Kidney (tissue), 13 donors: ENCODE measurements at regions not wholly inside any gene's neighbourhood (a gene's known extent, or its start where the extent isn't known, plus 50 kb on each side); places are given as distances from the start of the nearest gene placed in this dataset.

Source experiments
- DNase-seq, 5 donors: peaks; one replicate each; pipeline ENCODE4 v3.0.0-alpha.2; 2013 to 2020
- FAIRE-seq: peaks from 2 replicates; lab custom pipeline; 2012; peaks lifted over from hg19 to GRCh38; lab: Jason Lieb, UNC
- H3K27ac ChIP-seq, 2 donors: one replicate each; pipeline ENCODE4 v1.7.0; 2013; ENCODE audit warnings: low read depth in 2 of 2, low read length in 2 of 2, inconsistent platforms in 1 of 2
- H3K27me3 ChIP-seq: one replicate; pipeline ENCODE4 v1.7.1; 2013; ENCODE audit warnings: low read length, inconsistent platforms; ENCODE audit not compliant: control insufficient read depth, insufficient read depth
- H3K36me3 ChIP-seq, 3 donors: one replicate each; pipeline versions ENCODE4 v1.7.0 to v1.7.1; 2013; ENCODE audit warnings: low read length in 3 of 3, control low read depth in 1 of 3, inconsistent platforms in 1 of 3; ENCODE audit not compliant: insufficient read depth in 3 of 3, control insufficient read depth in 2 of 3
- H3K4me1 ChIP-seq, 3 donors: one replicate each; pipeline versions ENCODE4 v1.7.0 to v1.7.1; 2013; ENCODE audit warnings: low read length in 3 of 3, inconsistent platforms in 1 of 3, low read depth in 1 of 3; ENCODE audit not compliant: control insufficient read depth in 2 of 3, insufficient read depth in 2 of 3
- H3K4me3 ChIP-seq, 3 donors: one replicate each; pipeline versions ENCODE4 v1.7.0 to v1.8.1; 2013; ENCODE audit warnings: low read length in 3 of 3, control low read depth in 1 of 3, inconsistent platforms in 1 of 3
- H3K9ac ChIP-seq, 3 donors: one replicate each; pipeline versions ENCODE4 v1.7.0 to v1.7.1; 2013; ENCODE audit warnings: low read length in 3 of 3, control low read depth in 1 of 3, inconsistent platforms in 1 of 3
- H3K9me3 ChIP-seq, 3 donors: one replicate each; pipeline versions ENCODE4 v1.7.0 to v1.7.1; 2013; ENCODE audit warnings: low read length in 3 of 3, control low read depth in 1 of 3, inconsistent platforms in 1 of 3; ENCODE audit not compliant: control insufficient read depth in 2 of 3, insufficient read depth in 1 of 3
- intact Hi-C: fragments of 100-400 bp; cut with DNase I; formaldehyde crosslinking; loops from one replicate; pipeline ENCODE4 v1.11.1; 2022
- TF ChIP-seq, protein P1 (sequence below): IDR thresholded peaks from 3 replicates; pipeline ENCODE4 v1.5.1; 2012; ENCODE audit warnings: mild to moderate bottlenecking, moderate library complexity, borderline replicate concordance; ENCODE audit not compliant: insufficient read depth; ENCODE audit errors: extremely low read depth
- donor health status: control.
- donor health status: control.
- donor health status: control.
- donor health status: control.
- donor health status: control.
- donor health status: DM: yes; HTN: yes; CAD: no.
- donor health status: Normal renal cell carcinoma (clear cell type).

DNA sequence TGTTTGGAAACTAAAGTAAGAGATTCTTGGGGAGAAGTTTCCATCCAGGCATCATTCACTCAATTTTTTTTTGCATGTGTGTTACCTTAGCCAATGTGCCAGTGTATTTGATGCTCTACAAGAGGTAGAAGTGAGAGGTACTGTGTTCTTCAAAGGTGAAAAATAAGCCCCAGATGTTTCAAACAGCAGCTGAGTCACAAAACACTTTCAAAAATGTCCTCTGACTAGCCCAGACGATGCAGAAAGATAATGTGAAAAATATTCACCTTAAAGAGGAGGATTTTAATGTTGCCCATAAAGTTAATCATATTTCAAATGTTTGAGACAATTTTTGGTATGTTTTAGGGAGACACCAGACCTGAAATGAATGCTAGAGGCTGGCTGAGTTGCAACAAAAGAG, 107.7 kb upstream of the RASGRP1 start:
- no peak overlapping the region for H3K4me3 ChIP-seq
- no peaks in the 10 kb centered on the region for H3K36me3 ChIP-seq
- no peak overlapping the region for H3K9ac ChIP-seq
- H3K4me1 ChIP-seq = no peaks in the 10 kb centered on the region
- DNase-seq (no peak), FAIRE-seq (no peak)
- intact Hi-C loops = no loop called here
- H3K9me3 ChIP-seq = no peaks in the 10 kb centered on the region
- no peaks in the 10 kb centered on the region for H3K27me3 ChIP-seq
- TF ChIP-seq, protein P1, sequence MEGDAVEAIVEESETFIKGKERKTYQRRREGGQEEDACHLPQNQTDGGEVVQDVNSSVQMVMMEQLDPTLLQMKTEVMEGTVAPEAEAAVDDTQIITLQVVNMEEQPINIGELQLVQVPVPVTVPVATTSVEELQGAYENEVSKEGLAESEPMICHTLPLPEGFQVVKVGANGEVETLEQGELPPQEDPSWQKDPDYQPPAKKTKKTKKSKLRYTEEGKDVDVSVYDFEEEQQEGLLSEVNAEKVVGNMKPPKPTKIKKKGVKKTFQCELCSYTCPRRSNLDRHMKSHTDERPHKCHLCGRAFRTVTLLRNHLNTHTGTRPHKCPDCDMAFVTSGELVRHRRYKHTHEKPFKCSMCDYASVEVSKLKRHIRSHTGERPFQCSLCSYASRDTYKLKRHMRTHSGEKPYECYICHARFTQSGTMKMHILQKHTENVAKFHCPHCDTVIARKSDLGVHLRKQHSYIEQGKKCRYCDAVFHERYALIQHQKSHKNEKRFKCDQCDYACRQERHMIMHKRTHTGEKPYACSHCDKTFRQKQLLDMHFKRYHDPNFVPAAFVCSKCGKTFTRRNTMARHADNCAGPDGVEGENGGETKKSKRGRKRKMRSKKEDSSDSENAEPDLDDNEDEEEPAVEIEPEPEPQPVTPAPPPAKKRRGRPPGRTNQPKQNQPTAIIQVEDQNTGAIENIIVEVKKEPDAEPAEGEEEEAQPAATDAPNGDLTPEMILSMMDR = no peak
- no peak overlapping the region for H3K27ac ChIP-seq

DNA sequence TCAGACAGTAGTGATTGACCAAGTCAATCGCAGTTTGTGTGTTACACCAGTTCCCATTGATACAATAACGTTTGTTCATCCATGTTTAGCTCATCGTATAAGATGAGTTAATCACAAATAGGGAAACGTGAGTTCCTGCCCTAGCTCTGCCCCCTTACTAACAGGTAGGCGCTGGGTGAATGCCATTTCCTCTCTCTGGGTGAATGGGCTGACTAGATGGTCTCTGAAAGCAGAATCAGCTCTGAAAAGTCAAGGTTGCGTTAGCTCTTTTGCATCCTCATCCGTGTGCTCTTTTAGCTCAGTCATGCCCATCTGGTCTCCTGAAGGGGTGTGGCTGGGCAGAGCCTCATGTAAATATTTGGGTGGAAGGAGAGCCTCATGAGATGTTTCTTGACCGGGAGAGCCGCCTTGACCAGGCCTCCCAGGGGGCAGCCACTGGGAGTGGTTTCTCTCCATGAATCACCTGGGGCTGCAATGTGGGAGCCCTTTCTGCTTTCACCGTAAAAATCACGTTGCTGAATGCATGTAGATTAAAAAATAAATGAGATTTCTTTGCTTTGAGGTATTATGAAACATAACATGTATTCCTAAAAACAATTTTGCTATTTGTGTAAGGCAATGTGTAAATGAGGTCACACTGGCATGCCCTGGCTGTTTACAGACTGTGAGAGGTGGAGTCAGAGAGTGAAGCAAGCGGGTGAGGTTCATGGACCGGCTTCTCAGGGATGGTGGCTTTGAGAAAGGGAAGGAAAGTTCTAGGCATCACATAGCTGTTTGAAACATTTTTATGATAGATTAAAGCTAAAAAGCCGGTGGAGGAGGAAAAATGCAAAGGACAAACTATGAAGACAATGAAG, 108.4 kb upstream of the RASGRP1 start:
- H3K4me1 ChIP-seq = no peaks in the 10 kb centered on the region
- no peaks in the 10 kb centered on the region for H3K36me3 ChIP-seq
- H3K27ac ChIP-seq = no peak overlapping the region
- intact Hi-C loops = no loop called here
- H3K4me3 ChIP-seq = no peak overlapping the region
- TF ChIP-seq, protein P1 = no peak
- no peaks in the 10 kb centered on the region for H3K27me3 ChIP-seq
- FAIRE-seq = no peak
- H3K9ac ChIP-seq = no peak overlapping the region
- no peak for DNase-seq
- H3K9me3 ChIP-seq = no peaks in the 10 kb centered on the region

DNA sequence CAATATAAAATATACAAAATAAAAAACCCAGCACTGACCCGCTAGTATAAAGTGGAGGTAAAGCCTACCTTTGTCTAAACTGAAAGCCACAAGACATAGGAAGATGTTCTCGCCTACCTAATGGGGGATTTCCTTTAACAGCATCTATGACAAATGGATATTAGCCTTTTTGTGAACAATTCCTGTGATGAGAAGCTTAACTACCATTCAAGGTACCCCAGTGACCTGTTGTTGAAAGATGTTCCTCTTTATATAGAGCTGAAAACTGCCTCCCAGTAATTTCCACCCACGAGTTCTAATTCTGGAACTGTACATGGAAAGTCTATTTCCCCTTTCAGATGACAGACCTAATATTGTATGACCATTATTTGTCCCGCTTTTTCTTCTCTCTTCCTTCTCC, 109.8 kb upstream of the RASGRP1 start:
- Histone ChIP-seq H3K27me3 (no peaks in the 10 kb centered on the region), H3K27ac (no peak overlapping the region), H3K4me1 (no peaks in the 10 kb centered on the region), H3K4me3 (no peak overlapping the region), H3K9me3 (no peaks in the 10 kb centered on the region), H3K9ac (no peak overlapping the region), H3K36me3 (no peaks in the 10 kb centered on the region)
- no peak for FAIRE-seq
- TF ChIP-seq, protein P1 = no peak
- DNase-seq = no peak
- intact Hi-C loops = no loop called here
